SK-N-MC (cell line): ENCODE measurements at regions not wholly inside any gene's neighbourhood (a gene's known extent, or its start where the extent isn't known, plus 50 kb on each side); places are given as distances from the start of the nearest gene placed in this dataset.

Experiments used
- EZH2 ChIP-seq: fragments of 200-600 bp; sonication (generic); IDR thresholded peaks from one replicate; pipeline ENCODE4 v1.6.1; 2017; ENCODE audit warnings: antibody characterized with exemption
- FOXP2 ChIP-seq: optimal IDR thresholded peaks from 2 replicates; pipeline ENCODE3; 2011; ENCODE audit warnings: mild to moderate bottlenecking, moderate library complexity; ENCODE audit not compliant: insufficient read depth; ENCODE audit errors: extremely low read length, control extremely low read depth
- POLR2AphosphoS5 ChIP-seq: IDR thresholded peaks from 2 replicates; pipeline ENCODE4 v1.6.1; 2012; ENCODE audit warnings: mild to moderate bottlenecking, low read depth, low read length, borderline replicate concordance

DNA sequence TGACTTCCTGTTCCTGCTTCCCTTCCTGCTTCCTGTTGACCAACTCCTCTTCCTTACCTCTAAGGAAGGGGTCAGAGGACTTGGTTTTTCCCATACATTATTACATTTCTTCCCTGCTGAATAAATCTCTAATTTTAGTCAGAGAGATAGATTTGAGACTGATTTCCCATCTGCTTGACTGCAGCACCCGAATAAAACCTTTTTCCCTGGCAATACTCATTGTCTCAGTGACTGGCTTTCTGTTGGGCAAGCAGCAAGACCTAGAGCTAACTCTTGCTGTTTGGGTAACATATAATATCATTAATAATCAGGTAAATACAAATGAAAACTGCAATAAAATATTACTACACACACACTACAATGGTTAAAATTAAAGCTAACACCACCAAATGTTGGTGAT is 132.2 kb downstream of the FSCB start:
- no peak for TF ChIP-seq POLR2AphosphoS5
- TF ChIP-seq EZH2 = no peak
- no peak for TF ChIP-seq FOXP2
